Natural killer cell (primary cell): ENCODE measurements at regions not wholly inside any gene's neighbourhood (a gene's known extent, or its start where the extent isn't known, plus 50 kb on each side); places are given as distances from the start of the nearest gene placed in this dataset.

Experiments used
- ATAC-seq, 3 donors: fragments of 150-1000 bp in 2 of 3; fragments of 200-7000 bp in 1 of 3; cut with Tn5 transposase; 1 replicate in 1 of 3; 2 replicates in 2 of 3; pipeline ENCODE4 v1.10.0; 2021; ENCODE audit warnings: mild to moderate bottlenecking in 2 of 3, moderate library complexity in 2 of 3
- DNase-seq, 2 donors: peaks; one replicate each; pipeline versions ENCODE4 v3.0.0 to v3.0.0-alpha.2; 2013 to 2021; ENCODE audit warnings: mixed read lengths in 1 of 2
- H3K27ac ChIP-seq: one replicate; pipeline ENCODE4 v1.5.1; 2013; ENCODE audit warnings: mild to moderate bottlenecking, low read length
- H3K27me3 ChIP-seq: one replicate; pipeline ENCODE4 v1.6.1; 2013; ENCODE audit warnings: low read length; ENCODE audit not compliant: control insufficient read depth, insufficient read depth
- H3K36me3 ChIP-seq: one replicate; pipeline ENCODE4 v1.6.1; 2013; ENCODE audit warnings: low read length; ENCODE audit not compliant: control insufficient read depth, insufficient read depth
- H3K4me1 ChIP-seq: one replicate; pipeline ENCODE4 v1.6.1; 2013; ENCODE audit warnings: low read length; ENCODE audit not compliant: control insufficient read depth, insufficient read depth
- H3K4me3 ChIP-seq: one replicate; pipeline ENCODE4 v1.5.1; 2013; ENCODE audit warnings: low read length
- H3K9me3 ChIP-seq: one replicate; pipeline ENCODE4 v1.6.1; 2013; ENCODE audit warnings: low read length; ENCODE audit not compliant: control insufficient read depth, insufficient read depth
- H3K27ac Mint-ChIP-seq, 2 donors: one replicate each; pipeline ENCODE4 v1.8.0; 2022; ENCODE audit warnings: mild to moderate bottlenecking in 2 of 2, mixed read lengths in 2 of 2, moderate library complexity in 1 of 2
- H3K27me3 Mint-ChIP-seq, 2 donors: one replicate each; pipeline ENCODE4 v1.8.0; 2022; ENCODE audit warnings: low read depth in 2 of 2, mixed read lengths in 2 of 2
- H3K36me3 Mint-ChIP-seq: one replicate; pipeline ENCODE4 v1.8.0; 2022; ENCODE audit warnings: mixed read lengths
- H3K4me1 Mint-ChIP-seq, 2 donors: one replicate each; pipeline ENCODE4 v1.8.0; 2022; ENCODE audit warnings: mixed read lengths in 2 of 2
- H3K4me3 Mint-ChIP-seq: one replicate; pipeline ENCODE4 v1.8.0; 2022; ENCODE audit warnings: mild to moderate bottlenecking, moderate library complexity, mixed read lengths
- H3K9me3 Mint-ChIP-seq, 2 donors: one replicate each; pipeline ENCODE4 v1.8.0; 2022; ENCODE audit warnings: mixed read lengths in 2 of 2
- WGBS: methylation state at CpG from one replicate; pipeline ENCODE4 v1.1.7; 2013; ENCODE audit warnings: missing lambda C conversion rate; ENCODE audit not compliant: insufficient coverage; 5-methylcytosine and 5-hydroxymethylcytosine counted together
- intact Hi-C: fragments of 100-400 bp; cut with micrococcal nuclease; formaldehyde crosslinking; loops from one replicate; pipeline ENCODE4 v1.14.2; 2022
- TF ChIP-seq, protein P1 (sequence below): fragments of 200-600 bp; IDR thresholded peaks from one replicate; pipeline ENCODE4 v1.8.0; 2022; ENCODE audit warnings: antibody characterized with exemption

DNA sequence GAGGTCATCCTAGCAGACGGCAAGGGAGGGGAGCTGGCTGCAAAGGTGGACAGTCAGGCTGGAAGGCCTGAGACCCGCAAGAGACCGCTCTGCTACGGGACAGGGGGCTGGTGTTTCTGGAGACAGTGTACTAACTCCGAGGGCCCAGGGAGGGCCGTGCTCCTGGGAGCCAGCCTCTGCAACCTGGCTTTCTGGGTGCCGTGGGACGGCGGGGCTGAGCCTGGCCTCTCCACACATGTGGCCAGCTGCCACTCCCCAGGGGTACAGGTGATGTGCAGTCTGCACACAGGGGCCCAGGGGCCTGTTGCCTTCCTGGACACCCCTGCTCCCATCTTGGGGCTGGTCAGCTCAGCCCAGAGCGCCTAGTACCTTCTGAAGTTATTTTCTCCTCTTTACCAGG lies 92.2 kb downstream of the MRPL36 start:
- intact Hi-C loops: no loop called here
- H3K27ac Mint-ChIP-seq: no peak overlapping the region
- H3K4me1 Mint-ChIP-seq: peaks cover 8% of the 10 kb centered on the region in 2 donors
- no peaks in the 10 kb centered on the region for H3K9me3 Mint-ChIP-seq
- Histone ChIP-seq H3K27me3 (peaks cover 7% of the 10 kb centered on the region), H3K27ac (no peak overlapping the region), H3K36me3 (no peaks in the 10 kb centered on the region), H3K4me1 (no peaks in the 10 kb centered on the region), H3K4me3 (no peak overlapping the region), H3K9me3 (no peaks in the 10 kb centered on the region)
- no peak for DNase-seq
- peaks cover 25% of the 10 kb centered on the region in 2 donors for H3K27me3 Mint-ChIP-seq
- no peak overlapping the region for H3K4me3 Mint-ChIP-seq
- TF ChIP-seq, protein P1, sequence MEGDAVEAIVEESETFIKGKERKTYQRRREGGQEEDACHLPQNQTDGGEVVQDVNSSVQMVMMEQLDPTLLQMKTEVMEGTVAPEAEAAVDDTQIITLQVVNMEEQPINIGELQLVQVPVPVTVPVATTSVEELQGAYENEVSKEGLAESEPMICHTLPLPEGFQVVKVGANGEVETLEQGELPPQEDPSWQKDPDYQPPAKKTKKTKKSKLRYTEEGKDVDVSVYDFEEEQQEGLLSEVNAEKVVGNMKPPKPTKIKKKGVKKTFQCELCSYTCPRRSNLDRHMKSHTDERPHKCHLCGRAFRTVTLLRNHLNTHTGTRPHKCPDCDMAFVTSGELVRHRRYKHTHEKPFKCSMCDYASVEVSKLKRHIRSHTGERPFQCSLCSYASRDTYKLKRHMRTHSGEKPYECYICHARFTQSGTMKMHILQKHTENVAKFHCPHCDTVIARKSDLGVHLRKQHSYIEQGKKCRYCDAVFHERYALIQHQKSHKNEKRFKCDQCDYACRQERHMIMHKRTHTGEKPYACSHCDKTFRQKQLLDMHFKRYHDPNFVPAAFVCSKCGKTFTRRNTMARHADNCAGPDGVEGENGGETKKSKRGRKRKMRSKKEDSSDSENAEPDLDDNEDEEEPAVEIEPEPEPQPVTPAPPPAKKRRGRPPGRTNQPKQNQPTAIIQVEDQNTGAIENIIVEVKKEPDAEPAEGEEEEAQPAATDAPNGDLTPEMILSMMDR: no peak
- H3K36me3 Mint-ChIP-seq: no peaks in the 10 kb centered on the region
- WGBS: 87% methylated on average over 10 of the region's 10 CpGs
- no peak for ATAC-seq

GRCh38 chr5:1706428-1706827 lies 93.2 kb downstream of the MRPL36 start:
- TF ChIP-seq, protein P1: no peak
- peaks cover 7% of the 10 kb centered on the region for H3K27me3 ChIP-seq
- H3K36me3 ChIP-seq: no peaks in the 10 kb centered on the region
- Mint-ChIP-seq H3K4me3 (no peak overlapping the region), H3K4me1 (peaks cover 8% of the 10 kb centered on the region in 2 donors), H3K27ac (no peak overlapping the region), H3K27me3 (peaks cover 25% of the 10 kb centered on the region in 2 donors), H3K9me3 (no peaks in the 10 kb centered on the region), H3K36me3 (no peaks in the 10 kb centered on the region)
- no peaks in the 10 kb centered on the region for H3K4me1 ChIP-seq
- H3K4me3 ChIP-seq: no peak overlapping the region
- ATAC-seq (no peak), DNase-seq (no peak)
- H3K9me3 ChIP-seq: no peaks in the 10 kb centered on the region
- intact Hi-C loops: no loop called here
- no peak overlapping the region for H3K27ac ChIP-seq
- 75% methylated on average over 11 of the region's 11 CpGs for WGBS

- Histone ChIP-seq H3K4me1 (no peaks in the 10 kb centered on the region), H3K36me3 (no peaks in the 10 kb centered on the region), H3K27me3 (peaks cover 7% of the 10 kb centered on the region), H3K27ac (no peak overlapping the region), H3K4me3 (no peak overlapping the region), H3K9me3 (no peaks in the 10 kb centered on the region)
- Mint-ChIP-seq H3K4me1 (peaks cover 8% of the 10 kb centered on the region in 2 donors), H3K27me3 (peaks cover 25% of the 10 kb centered on the region in 2 donors), H3K9me3 (no peaks in the 10 kb centered on the region), H3K27ac (no peak overlapping the region), H3K36me3 (no peaks in the 10 kb centered on the region), H3K4me3 (no peak overlapping the region)
- 90% methylated on average over 17 of the region's 17 CpGs for WGBS
- DNase-seq (no peak), ATAC-seq (no peak)
- TF ChIP-seq, protein P1: no peak
- intact Hi-C loops: no loop called here
Measured at GRCh38 chr5:1706021-1706420, 93.6 kb downstream of the MRPL36 start.

- 83% methylated on average over 7 of the region's 7 CpGs for WGBS
- H3K4me1 Mint-ChIP-seq: peaks cover 6% of the 10 kb centered on the region in 2 donors
- no peak overlapping the region for H3K4me3 Mint-ChIP-seq
- H3K9me3 ChIP-seq: no peaks in the 10 kb centered on the region
- H3K36me3 Mint-ChIP-seq: no peaks in the 10 kb centered on the region
- ATAC-seq: no peak
- H3K9me3 Mint-ChIP-seq: no peaks in the 10 kb centered on the region
- no peak overlapping the region for H3K4me3 ChIP-seq
- no peak overlapping the region for H3K27ac Mint-ChIP-seq
- TF ChIP-seq, protein P1: no peak
- intact Hi-C loops: no loop called here
- no peak overlapping the region for H3K27ac ChIP-seq
- DNase-seq: no peak
- H3K4me1 ChIP-seq: no peaks in the 10 kb centered on the region
- H3K27me3 Mint-ChIP-seq: peaks cover 22 to 27% of the 10 kb centered on the region in 2 donors
- H3K36me3 ChIP-seq: no peaks in the 10 kb centered on the region
- H3K27me3 ChIP-seq: peaks cover 7% of the 10 kb centered on the region
Measured at GRCh38 chr5:1704676-1705075, 95.0 kb downstream of the MRPL36 start.
